PC-9 (cell line): ENCODE measurements at regions not wholly inside any gene's neighbourhood (a gene's known extent, or its start where the extent isn't known, plus 50 kb on each side); places are given as distances from the start of the nearest gene placed in this dataset.

Experiments
- EZH2 ChIP-seq: fragments of 200-600 bp; sonication (generic); IDR thresholded peaks from 2 replicates; pipeline ENCODE4 v1.8.0; 2017; ENCODE audit warnings: antibody characterized with exemption, low read depth
- TF ChIP-seq, protein P1 (sequence below): fragments of 200-600 bp; sonication (generic); conservative IDR thresholded peaks from 2 replicates; pipeline ENCODE4 v1.6.1; 2017; ENCODE audit warnings: mixed run types, antibody characterized with exemption, mild to moderate bottlenecking, moderate library complexity

DNA sequence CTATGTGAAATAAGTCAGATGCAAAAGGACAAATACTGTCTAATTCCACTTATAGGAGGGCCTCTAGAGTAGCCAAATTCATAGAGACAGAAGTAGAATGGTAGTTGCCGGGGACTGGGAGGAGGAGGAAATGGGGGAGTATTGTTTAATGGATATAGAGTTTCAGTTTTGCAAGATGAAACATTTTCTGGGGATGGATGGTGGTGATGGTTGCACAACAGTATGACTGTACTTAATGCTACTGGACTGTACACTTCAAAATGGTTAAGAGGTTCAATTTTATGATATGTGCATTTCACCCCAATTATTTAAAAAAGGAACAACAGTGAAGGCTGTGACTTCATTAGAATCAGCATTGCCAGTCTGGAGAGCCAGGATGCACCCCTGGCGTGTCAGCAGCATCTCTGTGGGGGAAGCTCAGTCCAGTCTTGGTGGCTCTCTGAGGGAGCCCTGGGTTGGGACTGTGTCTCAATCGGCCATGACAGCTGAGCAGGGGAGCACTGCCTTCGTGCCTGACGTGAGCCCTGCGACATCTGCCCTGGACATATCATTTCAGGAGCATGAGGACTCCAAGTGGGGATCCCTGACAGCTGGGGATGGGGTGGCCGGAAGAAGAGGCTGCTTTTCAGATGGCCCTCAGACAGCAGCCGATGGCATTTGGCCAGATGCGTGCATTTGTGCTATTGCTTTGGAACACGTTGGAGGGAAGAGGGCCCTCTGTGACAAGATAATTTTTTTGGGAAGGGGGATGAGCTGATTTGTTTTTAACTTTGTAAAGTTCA lies 130.8 kb upstream of the STC2 start:
- TF ChIP-seq, protein P1, sequence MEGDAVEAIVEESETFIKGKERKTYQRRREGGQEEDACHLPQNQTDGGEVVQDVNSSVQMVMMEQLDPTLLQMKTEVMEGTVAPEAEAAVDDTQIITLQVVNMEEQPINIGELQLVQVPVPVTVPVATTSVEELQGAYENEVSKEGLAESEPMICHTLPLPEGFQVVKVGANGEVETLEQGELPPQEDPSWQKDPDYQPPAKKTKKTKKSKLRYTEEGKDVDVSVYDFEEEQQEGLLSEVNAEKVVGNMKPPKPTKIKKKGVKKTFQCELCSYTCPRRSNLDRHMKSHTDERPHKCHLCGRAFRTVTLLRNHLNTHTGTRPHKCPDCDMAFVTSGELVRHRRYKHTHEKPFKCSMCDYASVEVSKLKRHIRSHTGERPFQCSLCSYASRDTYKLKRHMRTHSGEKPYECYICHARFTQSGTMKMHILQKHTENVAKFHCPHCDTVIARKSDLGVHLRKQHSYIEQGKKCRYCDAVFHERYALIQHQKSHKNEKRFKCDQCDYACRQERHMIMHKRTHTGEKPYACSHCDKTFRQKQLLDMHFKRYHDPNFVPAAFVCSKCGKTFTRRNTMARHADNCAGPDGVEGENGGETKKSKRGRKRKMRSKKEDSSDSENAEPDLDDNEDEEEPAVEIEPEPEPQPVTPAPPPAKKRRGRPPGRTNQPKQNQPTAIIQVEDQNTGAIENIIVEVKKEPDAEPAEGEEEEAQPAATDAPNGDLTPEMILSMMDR = no peak
- no peak for TF ChIP-seq EZH2
